ENCODE measurements at regions not wholly inside any gene's neighbourhood (a gene's known extent, or its start where the extent isn't known, plus 50 kb on each side); places are given as distances from the start of the nearest gene placed in this dataset.

GRCh38 chr5:5625491-5625890, 203.0 kb downstream of the ICE1 start:
- H3K4me3 ChIP-seq (ENCODE audit: low read length): no peak overlapping the region
- no peak overlapping the region for H3K27ac ChIP-seq (ENCODE audit: low read length)
- no peaks in the 10 kb centered on the region for H3K36me3 ChIP-seq (ENCODE audit: control insufficient read depth, low read depth, low read length)
- no peak overlapping the region for H3K9ac ChIP-seq (ENCODE audit: low read length)
- peaks cover 20% of the 10 kb centered on the region for H3K9me3 ChIP-seq (ENCODE audit: control insufficient read depth, low read depth, low read length)
- H3K27me3 ChIP-seq (ENCODE audit: control insufficient read depth, insufficient read depth, low read length): no peaks in the 10 kb centered on the region
- no peaks in the 10 kb centered on the region for H3K4me1 ChIP-seq (ENCODE audit: control insufficient read depth, low read depth, low read length)

GRCh38 chr5:5623397-5623796, 200.9 kb downstream of the ICE1 start:
- Histone ChIP-seq H3K9me3 (ENCODE audit: control insufficient read depth, low read depth, low read length) (peaks cover 20% of the 10 kb centered on the region), H3K27ac (ENCODE audit: low read length) (no peak overlapping the region), H3K9ac (ENCODE audit: low read length) (no peak overlapping the region), H3K36me3 (ENCODE audit: control insufficient read depth, low read depth, low read length) (no peaks in the 10 kb centered on the region), H3K4me3 (ENCODE audit: low read length) (no peak overlapping the region), H3K27me3 (ENCODE audit: control insufficient read depth, insufficient read depth, low read length) (no peaks in the 10 kb centered on the region), H3K4me1 (ENCODE audit: control insufficient read depth, low read depth, low read length) (no peaks in the 10 kb centered on the region)

GRCh38 chr5:5622806-5623205, 200.3 kb downstream of the ICE1 start:
- Histone ChIP-seq H3K4me3 (ENCODE audit: low read length) (no peak overlapping the region), H3K27ac (ENCODE audit: low read length) (no peak overlapping the region), H3K36me3 (ENCODE audit: control insufficient read depth, low read depth, low read length) (no peaks in the 10 kb centered on the region), H3K9ac (ENCODE audit: low read length) (no peak overlapping the region), H3K9me3 (ENCODE audit: control insufficient read depth, low read depth, low read length) (peaks cover 20% of the 10 kb centered on the region), H3K4me1 (ENCODE audit: control insufficient read depth, low read depth, low read length) (no peaks in the 10 kb centered on the region), H3K27me3 (ENCODE audit: control insufficient read depth, insufficient read depth, low read length) (no peaks in the 10 kb centered on the region)

- H3K4me3 ChIP-seq (ENCODE audit: low read length): no peak overlapping the region
- no peaks in the 10 kb centered on the region for H3K27me3 ChIP-seq (ENCODE audit: control insufficient read depth, insufficient read depth, low read length)
- no peak overlapping the region for H3K27ac ChIP-seq (ENCODE audit: low read length)
- no peak overlapping the region for H3K9ac ChIP-seq (ENCODE audit: low read length)
- no peaks in the 10 kb centered on the region for H3K4me1 ChIP-seq (ENCODE audit: control insufficient read depth, low read depth, low read length)
- peaks cover 19% of the 10 kb centered on the region for H3K9me3 ChIP-seq (ENCODE audit: control insufficient read depth, low read depth, low read length)
- H3K36me3 ChIP-seq (ENCODE audit: control insufficient read depth, low read depth, low read length): no peaks in the 10 kb centered on the region
Measured at GRCh38 chr5:5619546-5619945, 197.1 kb downstream of the ICE1 start.

- no peaks in the 10 kb centered on the region for H3K9me3 ChIP-seq (ENCODE audit: control insufficient read depth, low read depth, low read length)
- H3K9ac ChIP-seq (ENCODE audit: low read length): no peak overlapping the region
- no peaks in the 10 kb centered on the region for H3K27me3 ChIP-seq (ENCODE audit: control insufficient read depth, insufficient read depth, low read length)
- no peaks in the 10 kb centered on the region for H3K4me1 ChIP-seq (ENCODE audit: control insufficient read depth, low read depth, low read length)
- H3K36me3 ChIP-seq (ENCODE audit: control insufficient read depth, low read depth, low read length): no peaks in the 10 kb centered on the region
- H3K27ac ChIP-seq (ENCODE audit: low read length): no peak overlapping the region
- no peak overlapping the region for H3K4me3 ChIP-seq (ENCODE audit: low read length)
Measured at GRCh38 chr5:5617024-5617423, 194.5 kb downstream of the ICE1 start.

- Histone ChIP-seq H3K4me3 (ENCODE audit: low read length) (no peak overlapping the region), H3K9ac (ENCODE audit: low read length) (no peak overlapping the region), H3K36me3 (ENCODE audit: control insufficient read depth, low read depth, low read length) (no peaks in the 10 kb centered on the region), H3K27ac (ENCODE audit: low read length) (no peak overlapping the region), H3K4me1 (ENCODE audit: control insufficient read depth, low read depth, low read length) (no peaks in the 10 kb centered on the region), H3K27me3 (ENCODE audit: control insufficient read depth, insufficient read depth, low read length) (no peaks in the 10 kb centered on the region), H3K9me3 (ENCODE audit: control insufficient read depth, low read depth, low read length) (no peaks in the 10 kb centered on the region)
Measured at GRCh38 chr5:5616247-5616895, 193.9 kb downstream of the ICE1 start.

GRCh38 chr5:5615569-5615968, 193.1 kb downstream of the ICE1 start:
- no peaks in the 10 kb centered on the region for H3K36me3 ChIP-seq (ENCODE audit: control insufficient read depth, low read depth, low read length)
- no peak overlapping the region for H3K27ac ChIP-seq (ENCODE audit: low read length)
- H3K9ac ChIP-seq (ENCODE audit: low read length): no peak overlapping the region
- no peak overlapping the region for H3K4me3 ChIP-seq (ENCODE audit: low read length)
- no peaks in the 10 kb centered on the region for H3K4me1 ChIP-seq (ENCODE audit: control insufficient read depth, low read depth, low read length)
- no peaks in the 10 kb centered on the region for H3K9me3 ChIP-seq (ENCODE audit: control insufficient read depth, low read depth, low read length)
- no peaks in the 10 kb centered on the region for H3K27me3 ChIP-seq (ENCODE audit: control insufficient read depth, insufficient read depth, low read length)

GRCh38 chr5:5613261-5613990, 190.9 kb downstream of the ICE1 start:
- no peaks in the 10 kb centered on the region for H3K36me3 ChIP-seq (ENCODE audit: control insufficient read depth, low read depth, low read length)

GRCh38 chr5:5612096-5612495, 189.6 kb downstream of the ICE1 start:
- Histone ChIP-seq H3K4me1 (ENCODE audit: control insufficient read depth, low read depth, low read length) (no peaks in the 10 kb centered on the region), H3K9ac (ENCODE audit: low read length) (no peak overlapping the region), H3K36me3 (ENCODE audit: control insufficient read depth, low read depth, low read length) (no peaks in the 10 kb centered on the region), H3K4me3 (ENCODE audit: low read length) (no peak overlapping the region), H3K9me3 (ENCODE audit: control insufficient read depth, low read depth, low read length) (no peaks in the 10 kb centered on the region), H3K27ac (ENCODE audit: low read length) (no peak overlapping the region), H3K27me3 (ENCODE audit: control insufficient read depth, insufficient read depth, low read length) (no peaks in the 10 kb centered on the region)

More at GRCh38 chr5:5613261-5613990, 190.9 kb downstream of the ICE1 start:
- Histone ChIP-seq H3K4me1 (ENCODE audit: control insufficient read depth, low read depth, low read length) (no peaks in the 10 kb centered on the region), H3K27ac (ENCODE audit: low read length) (no peak overlapping the region), H3K27me3 (ENCODE audit: control insufficient read depth, insufficient read depth, low read length) (no peaks in the 10 kb centered on the region), H3K9me3 (ENCODE audit: control insufficient read depth, low read depth, low read length) (no peaks in the 10 kb centered on the region), H3K4me3 (ENCODE audit: low read length) (no peak overlapping the region), H3K9ac (ENCODE audit: low read length) (no peak overlapping the region)

GRCh38 chr5:5609935-5610334, 187.5 kb downstream of the ICE1 start:
- Histone ChIP-seq H3K36me3 (ENCODE audit: control insufficient read depth, low read depth, low read length) (no peaks in the 10 kb centered on the region), H3K27me3 (ENCODE audit: control insufficient read depth, insufficient read depth, low read length) (no peaks in the 10 kb centered on the region), H3K4me3 (ENCODE audit: low read length) (no peak overlapping the region), H3K27ac (ENCODE audit: low read length) (no peak overlapping the region), H3K9ac (ENCODE audit: low read length) (no peak overlapping the region), H3K4me1 (ENCODE audit: control insufficient read depth, low read depth, low read length) (no peaks in the 10 kb centered on the region), H3K9me3 (ENCODE audit: control insufficient read depth, low read depth, low read length) (no peaks in the 10 kb centered on the region)

GRCh38 chr5:5605170-5605764, 182.8 kb downstream of the ICE1 start:
- H3K27me3 ChIP-seq (ENCODE audit: control insufficient read depth, insufficient read depth, low read length): no peaks in the 10 kb centered on the region
- H3K36me3 ChIP-seq (ENCODE audit: control insufficient read depth, low read depth, low read length): no peaks in the 10 kb centered on the region
- no peaks in the 10 kb centered on the region for H3K4me1 ChIP-seq (ENCODE audit: control insufficient read depth, low read depth, low read length)
- H3K4me3 ChIP-seq (ENCODE audit: low read length): no peak overlapping the region
- H3K9me3 ChIP-seq (ENCODE audit: control insufficient read depth, low read depth, low read length): no peaks in the 10 kb centered on the region
- H3K9ac ChIP-seq (ENCODE audit: low read length): no peak overlapping the region
- H3K27ac ChIP-seq (ENCODE audit: low read length): no peak overlapping the region

GRCh38 chr5:5602554-5602953, 180.1 kb downstream of the ICE1 start:
- H3K4me1 ChIP-seq (ENCODE audit: control insufficient read depth, low read depth, low read length): no peaks in the 10 kb centered on the region
- no peaks in the 10 kb centered on the region for H3K9me3 ChIP-seq (ENCODE audit: control insufficient read depth, low read depth, low read length)
- H3K27ac ChIP-seq (ENCODE audit: low read length): no peak overlapping the region
- no peaks in the 10 kb centered on the region for H3K27me3 ChIP-seq (ENCODE audit: control insufficient read depth, insufficient read depth, low read length)
- H3K36me3 ChIP-seq (ENCODE audit: control insufficient read depth, low read depth, low read length): no peaks in the 10 kb centered on the region
- H3K9ac ChIP-seq (ENCODE audit: low read length): no peak overlapping the region
- H3K4me3 ChIP-seq (ENCODE audit: low read length): no peak overlapping the region
